ENCODE measurements at regions not wholly inside any gene's neighbourhood (a gene's known extent, or its start where the extent isn't known, plus 50 kb on each side); places are given as distances from the start of the nearest gene placed in this dataset.

DNA sequence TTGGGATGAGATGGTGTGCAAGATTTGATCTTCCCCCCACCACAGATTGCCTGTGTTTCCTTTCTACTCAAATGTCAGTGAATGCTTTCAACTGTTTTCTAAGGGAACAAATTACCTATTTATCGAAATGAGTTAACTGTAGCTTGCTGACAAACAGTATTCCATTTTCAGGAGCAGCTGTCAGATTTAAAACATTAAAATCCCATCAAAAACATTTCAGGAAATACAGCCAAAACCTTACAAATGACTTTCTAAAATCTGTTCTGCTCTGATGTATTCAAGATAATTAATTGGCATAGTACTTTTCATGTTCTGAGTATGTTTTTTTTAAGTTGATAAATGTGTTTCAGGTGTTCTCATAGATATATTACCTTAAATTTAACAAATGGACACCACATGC, 158.0 kb upstream of the DMRTA1 start:
- no peak for DNase-seq

DNA sequence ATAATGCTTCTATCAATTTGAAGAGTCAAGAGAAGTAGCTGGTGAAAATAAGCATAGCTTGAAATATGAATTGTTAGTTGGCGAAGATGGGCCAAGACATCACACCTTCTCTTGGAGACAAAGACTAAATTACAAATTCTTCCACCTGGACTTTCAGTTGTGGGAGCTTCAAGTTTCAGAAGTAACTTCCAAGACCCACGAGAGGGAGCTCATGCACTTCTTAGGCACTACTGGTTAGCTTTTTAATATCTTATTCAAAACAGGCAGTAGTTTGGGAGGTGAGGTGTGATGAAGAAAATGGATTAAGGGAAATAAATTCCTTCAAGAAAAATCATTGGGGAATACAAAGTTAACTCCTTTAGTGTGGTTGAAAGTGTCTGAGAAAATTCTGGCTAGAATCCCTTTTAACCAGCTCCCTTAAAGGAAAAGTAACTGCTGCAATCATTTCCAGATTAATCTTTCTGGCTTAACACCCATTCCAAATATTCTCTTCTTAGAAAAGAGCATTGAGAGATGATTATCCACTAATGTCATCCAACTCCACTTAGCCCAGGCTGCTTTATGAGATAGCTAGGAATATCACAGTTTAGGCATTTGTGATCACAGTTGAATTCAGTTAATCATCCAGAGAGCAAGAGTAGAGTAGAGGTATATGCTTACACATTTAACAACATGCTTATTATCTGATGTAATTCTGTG, 139.5 kb upstream of the DMRTA1 start:
- peak; percentile 51 for DNase-seq

DNA sequence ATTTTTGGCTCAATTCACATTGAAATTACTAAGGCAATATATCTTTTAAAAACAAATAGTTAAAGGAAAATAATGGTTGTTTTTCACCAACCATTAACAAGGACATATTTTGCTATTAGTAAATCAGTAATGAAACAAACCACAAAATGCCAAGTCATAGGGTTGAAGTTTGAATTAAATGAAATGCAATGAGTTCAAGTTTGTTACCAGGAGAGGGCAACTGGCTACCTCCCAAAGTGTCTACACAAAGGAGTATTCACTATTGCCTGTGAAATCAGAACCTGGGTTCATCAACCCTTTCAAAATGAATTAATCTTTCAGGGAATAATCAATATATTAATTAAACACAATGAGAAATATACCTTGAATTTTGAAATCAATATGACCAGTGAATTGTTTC, 138.4 kb upstream of the DMRTA1 start:
- DNase-seq = no peak

DNA sequence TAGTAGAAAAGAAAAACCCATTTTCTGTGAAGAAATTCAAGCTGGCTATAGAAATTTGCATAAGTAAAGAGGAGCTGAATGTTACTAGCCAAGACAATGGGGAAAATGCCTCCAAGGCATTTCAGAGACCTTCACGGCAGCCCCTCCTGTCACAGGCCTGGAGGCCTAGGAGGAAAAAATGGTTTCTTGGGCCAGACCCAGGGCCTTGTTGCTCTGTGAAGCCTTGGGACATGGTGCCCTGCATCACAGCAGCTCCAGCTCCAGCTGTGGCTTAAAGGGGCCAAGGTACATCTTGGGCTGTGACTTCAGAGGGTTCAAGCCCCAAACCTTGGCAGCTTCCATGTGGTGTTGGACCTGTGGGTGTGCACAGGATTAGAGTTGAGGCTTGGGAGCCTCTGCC, 130.0 kb upstream of the DMRTA1 start:
- no peak for DNase-seq

DNA sequence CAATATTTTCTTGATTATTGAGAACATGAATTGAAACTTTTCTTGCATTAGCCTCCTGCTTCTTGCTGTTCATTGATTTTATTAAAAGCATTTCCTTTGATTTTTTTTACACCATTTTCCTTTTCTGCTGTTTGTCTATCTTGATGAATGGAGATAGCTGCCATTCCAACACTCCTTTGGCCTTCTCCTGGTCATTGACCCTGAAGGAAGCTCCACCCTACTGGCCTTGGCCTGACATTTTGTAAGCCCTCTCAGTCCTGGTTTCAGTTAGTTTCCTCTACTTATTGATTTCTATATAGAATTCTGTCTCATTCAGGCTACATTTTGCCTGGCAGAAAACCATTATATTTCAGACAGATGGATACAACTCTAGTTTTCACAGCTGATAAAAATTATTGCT, 115.1 kb upstream of the DMRTA1 start:
- DNase-seq = no peak

DNA sequence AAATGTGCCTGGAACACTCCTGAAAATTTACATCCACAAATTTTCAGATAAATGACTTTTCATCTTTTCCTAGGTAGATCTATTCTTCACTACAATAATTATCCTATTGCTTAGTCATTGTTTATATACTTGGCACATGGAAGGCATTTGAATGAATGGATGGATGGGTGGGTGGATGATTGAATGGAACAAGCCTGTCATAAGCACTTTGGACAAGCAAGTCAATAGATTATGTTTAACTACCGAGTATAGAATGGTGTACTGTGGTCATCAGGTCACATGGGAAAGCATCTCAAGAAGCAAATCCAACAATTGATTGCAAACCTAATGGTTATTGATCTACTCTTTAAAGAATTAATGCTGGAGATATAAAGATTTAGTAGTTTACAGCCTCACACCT, 114.4 kb upstream of the DMRTA1 start:
- no peak for DNase-seq

DNA sequence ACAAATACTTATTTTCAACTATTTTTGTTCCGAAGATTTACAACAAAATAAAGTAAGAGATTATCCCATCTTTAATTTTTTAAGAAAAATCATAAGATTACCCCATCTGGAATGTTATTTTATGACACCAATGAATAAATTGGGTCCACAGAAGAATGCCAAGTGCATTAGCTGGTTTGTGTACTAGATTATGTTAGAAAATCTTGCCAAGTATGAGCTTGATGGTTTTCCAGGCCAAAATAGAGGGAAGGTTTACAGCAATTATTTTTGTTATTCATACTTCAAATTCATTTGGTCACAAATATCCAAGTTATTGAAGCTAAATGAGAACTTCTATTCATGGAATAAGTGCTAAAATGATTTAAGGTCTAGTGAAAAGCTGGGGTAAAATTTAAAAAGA, 109.4 kb upstream of the DMRTA1 start:
- DNase-seq = no peak

DNA sequence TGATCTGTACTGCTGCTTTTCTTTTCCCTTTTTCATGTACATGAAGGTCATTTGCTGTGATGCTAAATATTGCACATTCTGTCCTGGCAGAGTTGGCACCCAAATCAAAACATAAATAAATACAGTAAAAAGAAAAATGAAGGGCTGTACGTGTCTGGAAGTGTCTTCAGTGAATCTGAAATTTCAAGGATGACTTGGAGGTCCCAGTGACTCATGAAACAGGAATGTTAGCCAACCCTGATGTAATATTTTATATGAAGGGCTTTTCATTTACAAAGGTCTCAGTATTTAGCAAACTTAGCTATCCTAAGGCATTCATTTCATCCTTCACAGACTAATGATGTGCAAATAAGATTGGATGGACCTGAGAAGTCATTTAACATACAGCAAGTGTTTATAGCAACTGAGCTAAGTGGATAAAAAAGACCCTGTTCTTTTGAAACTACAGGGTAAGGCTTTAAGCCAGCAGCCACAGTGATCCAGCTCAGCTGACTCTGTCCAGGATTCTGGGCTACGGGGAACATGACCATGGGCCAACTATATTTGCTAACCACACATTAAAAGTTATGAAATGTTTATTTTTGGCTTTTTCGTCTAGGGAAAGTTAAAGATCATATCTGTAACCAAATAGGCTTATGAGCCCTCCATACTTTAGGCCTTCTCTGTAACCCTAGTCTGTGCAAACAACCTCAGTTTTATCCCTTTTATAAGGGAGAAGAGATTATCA, 104.0 kb upstream of the DMRTA1 start:
- DNase-seq = no peak

DNA sequence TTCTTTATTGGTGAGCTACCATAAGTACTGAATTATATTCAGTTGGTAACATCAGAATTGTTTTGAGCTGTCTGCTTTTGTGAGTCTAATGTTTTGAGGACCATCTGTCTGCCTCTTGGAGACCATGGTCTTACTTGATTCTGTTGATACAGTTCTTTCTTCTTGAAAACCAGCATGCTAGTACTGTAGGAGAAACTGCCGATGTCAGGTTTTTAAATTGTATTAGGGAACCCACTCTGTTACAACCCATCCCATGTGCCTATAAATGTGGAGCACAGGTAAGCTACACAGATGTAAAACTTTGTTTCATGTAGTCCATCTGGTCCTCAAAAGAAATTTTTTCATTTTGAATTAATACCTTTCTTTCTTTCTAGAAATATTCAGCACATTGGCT, 103.4 kb upstream of the DMRTA1 start:
- DNase-seq = no peak

DNA sequence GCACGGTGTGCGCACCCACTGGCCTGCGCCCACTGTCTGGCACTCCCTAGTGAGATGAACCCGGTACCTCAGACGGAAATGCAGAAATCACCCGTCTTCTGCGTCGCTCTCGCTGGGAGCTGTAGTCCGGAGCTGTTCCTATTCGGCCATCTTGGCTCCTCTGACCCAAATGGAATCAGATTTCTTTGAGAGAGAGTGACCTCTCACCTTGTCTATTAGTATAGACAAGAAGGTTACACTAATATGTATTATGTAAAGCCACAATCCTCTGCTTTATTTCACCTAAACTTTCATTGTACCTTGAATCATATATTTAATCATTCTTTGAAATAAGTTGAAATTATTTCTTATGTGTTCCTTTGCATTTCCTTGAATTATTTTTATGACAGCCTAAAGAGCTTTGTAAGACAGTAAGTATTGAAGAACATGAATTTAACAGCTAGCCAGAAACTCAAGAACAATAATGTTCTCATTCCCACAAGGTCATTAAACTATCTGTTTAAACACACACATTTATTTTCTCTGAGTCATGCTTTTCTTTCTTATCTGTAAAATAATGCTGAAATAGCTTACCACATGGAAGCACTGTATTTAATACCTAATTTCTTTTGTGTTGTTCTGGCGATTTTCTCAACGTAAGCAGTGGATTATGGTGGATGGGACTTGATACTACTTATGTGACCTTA, 91.8 kb upstream of the DMRTA1 start:
- DNase-seq = no peak

DNA sequence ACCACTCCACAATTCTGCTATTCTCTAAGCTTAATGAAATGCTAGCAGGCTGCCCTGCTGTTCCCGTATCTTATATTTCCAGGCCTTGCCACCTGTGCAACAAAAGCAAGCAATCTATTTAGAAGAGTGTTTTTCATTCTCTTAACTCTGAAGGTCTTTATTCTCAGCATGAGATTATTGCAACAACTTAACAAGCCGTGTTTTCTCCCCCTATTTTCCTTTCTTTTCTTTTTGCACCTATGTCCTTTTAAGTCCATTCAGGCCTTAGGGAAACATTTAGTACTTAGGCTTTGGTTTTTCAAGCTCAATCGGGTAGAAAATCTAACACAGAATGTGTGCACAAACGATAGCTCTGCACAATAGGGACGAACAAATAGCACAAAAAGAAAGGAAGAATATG, 89.6 kb upstream of the DMRTA1 start:
- no peak for DNase-seq

DNA sequence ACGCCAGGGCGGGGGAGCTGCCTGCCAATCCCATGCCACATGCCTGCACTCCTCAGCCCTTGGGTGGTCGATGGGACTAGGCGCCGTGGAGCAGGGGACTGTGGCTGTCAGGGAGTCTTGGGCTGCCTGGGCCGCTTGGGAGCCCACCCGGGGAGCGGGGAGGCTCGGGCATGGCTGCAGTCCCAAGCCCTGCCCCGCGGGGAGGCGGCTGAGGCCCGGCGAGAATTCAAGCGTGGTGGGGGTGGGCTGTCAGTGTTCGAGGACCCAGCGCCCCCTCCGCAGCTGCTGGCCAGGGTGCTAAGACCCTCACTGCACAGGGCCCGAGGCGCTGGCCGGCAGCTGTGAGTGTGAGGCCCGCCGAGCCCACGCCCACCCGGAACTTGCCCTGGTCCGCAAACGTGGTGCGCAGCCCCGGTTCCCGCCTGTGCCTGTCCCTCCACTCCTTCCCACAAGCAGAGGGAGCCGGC, 83.2 kb upstream of the DMRTA1 start:
- no peak for DNase-seq

DNA sequence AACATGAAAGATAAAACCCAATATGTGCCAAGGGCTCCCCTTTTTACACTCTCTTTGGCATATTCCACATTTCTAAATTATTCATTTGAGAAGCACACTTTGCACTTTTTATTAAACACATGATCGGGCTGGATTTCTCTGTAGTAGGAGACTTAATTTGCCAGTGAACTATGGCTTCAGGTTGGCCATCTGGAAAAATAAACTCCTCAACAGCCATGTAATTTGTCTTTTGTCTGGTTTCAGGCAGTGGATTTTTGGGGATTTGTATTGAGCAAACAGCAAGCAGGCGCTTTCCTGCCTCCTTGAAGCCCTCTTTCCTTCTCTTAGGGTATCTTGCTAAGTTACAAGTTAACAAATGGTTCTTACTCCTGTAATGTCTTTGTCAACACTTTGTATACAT, 73.0 kb upstream of the DMRTA1 start:
- DNase-seq = no peak

DNA sequence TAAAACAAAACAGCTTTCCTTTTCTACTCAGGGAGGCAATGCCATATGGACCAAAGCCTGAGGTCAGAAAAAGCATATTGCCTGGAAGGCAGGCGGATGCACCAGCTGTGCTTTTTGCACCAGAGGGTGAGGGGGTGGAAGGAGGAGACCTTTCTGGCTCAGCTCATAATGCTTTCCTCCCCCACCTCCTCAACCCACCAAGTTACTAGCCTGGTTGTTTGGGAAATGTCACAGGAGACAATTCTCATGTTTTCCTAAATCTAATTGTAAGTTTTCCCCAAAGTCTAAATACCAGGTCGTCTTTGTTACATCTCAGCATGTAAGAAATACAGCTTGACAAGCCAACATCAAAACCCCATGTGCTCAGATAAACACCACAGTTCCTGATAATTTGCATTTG, 72.6 kb upstream of the DMRTA1 start:
- DNase-seq = peak; percentile 12

DNA sequence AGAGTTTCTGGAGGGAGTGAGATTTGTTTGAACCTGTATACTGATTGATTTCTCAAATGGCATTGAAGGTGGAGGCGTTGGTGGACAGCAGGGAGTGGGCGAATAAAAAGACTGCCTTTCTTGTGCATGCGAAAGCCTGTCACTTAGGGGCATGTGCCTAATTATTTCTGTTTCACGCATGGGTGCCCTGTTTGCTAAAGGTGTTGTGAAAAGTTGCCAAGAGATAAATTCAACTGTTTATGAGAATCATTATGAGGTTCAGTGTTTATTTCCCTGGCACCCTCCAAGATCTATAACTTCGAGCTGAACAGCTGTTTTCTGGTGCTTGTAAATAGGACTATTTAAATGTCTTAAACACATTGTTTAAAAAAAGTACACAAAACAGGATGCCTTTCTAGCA, 67.4 kb upstream of the DMRTA1 start:
- peak; percentile 1 for DNase-seq

DNA sequence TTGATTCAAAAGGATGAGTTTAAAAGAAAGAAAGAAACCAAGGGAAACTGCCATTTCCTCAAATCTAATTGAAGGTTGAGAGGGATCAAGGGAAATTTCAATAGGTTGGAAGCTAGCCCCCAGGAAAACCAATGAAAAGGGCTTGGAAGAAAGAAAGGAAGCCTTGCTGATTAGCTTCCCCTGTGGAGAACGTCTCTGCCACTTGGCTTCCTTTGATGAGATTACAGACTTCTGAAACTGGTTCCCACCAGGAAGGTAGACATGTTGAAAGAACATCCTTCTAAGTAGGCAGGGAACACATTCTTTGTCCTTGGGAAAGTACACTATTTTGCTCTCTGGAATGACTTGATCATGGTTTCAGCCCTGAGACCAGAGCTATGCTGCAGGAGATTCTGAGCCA, 65.5 kb upstream of the DMRTA1 start:
- no peak for DNase-seq

DNA sequence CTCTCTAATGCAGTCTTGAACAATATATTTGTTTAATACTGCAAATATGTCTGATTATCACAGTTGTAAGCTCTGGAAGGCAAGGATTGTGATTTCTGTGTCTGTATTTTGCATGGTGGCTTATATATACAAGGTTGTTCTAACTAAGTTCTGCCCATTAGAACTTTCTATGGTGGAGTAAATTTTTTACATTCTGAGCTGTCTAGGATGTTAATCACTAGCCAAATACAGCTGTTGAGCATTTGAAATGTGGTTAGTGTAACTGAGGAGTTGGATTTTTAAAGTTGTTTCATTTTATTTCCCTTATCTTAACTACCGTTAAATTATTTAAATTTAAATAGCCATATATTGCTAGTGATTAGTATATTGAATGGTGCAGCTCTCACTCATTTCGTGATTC, 64.3 kb upstream of the DMRTA1 start:
- DNase-seq = no peak

DNA sequence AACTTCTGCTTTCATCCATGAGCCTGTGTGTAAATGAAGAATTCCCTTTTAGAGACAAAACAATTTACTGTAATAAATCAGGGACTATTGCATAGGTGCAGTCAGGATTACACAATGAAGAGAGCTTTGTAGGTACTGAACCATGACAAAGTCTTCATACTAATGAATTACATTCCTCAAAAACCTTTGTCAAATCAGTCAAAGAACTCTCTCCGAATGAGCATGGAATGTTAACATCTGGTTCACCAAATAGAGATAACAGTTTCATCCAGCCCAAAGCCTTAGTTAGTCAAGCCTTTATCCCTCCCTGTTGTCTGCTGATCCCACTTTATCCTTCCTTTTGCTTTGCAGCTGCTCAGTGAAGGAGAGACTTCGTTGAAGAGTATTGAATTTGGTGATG, 62.9 kb upstream of the DMRTA1 start:
- DNase-seq = no peak

DNA sequence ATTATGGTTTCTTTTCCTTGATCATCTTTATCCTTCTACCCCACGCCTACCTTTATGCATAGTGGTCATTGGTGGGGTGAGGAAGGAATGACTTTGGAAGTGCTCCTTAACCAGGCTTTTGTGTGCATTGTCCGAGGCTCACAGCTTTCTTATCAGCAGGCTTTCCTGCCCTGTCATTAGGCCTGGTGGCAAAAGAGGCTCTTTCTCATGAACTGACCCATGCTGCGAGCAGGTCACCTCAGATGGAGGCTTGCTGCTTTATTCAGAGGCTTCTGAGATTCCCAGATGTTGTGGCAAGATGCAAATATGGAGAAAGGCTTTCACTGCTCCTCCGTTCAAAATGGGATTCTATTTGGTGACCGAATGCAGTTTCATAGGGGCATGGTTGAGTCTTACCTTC, 57.4 kb upstream of the DMRTA1 start:
- no peak for DNase-seq

DNA sequence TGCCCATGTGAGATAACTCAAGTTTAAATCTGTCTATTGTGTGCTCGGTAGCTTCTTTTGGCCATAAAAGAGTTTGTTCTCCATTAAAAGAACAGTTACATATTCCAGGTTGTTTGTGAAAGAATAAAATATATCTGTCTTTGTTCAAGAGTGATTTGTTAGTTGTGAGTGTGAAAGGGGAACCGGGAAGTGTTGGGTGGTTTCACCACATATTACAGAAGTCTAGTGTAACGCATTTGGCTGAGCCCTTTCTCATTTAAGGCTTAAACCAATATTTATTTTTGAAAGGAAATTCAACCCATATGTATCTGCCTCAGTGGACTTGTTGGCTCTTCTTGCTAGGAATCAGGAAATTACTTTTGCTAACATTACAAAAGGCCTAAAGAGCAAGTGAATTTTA, 54.1 kb upstream of the DMRTA1 start:
- DNase-seq = no peak

DNA sequence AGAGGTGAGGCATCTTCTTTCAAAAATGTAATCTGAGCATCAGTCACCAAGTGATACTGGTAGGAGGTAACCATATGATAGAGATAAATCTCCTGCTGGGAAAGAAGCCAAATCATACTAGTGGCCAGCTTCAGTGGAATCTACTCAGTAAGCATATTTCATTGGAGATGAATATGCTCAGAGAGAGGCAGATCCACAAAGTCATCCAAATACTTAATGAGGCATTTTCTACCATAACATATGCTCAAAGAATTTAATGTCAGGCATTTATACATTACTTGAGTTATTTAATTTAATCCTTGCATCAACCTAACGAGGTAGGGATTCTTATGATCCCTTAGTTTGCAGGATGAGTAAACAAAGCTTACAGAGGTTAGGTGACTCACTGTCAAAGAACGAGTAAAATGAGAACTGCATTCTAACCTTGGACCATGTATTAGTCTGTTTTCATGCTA, 50.9 kb upstream of the DMRTA1 start:
- DNase-seq = no peak

All from left kidney (tissue), 1 donor.